ENCODE measurements at regions not wholly inside any gene's neighbourhood (a gene's known extent, or its start where the extent isn't known, plus 50 kb on each side); places are given as distances from the start of the nearest gene placed in this dataset.

DNA sequence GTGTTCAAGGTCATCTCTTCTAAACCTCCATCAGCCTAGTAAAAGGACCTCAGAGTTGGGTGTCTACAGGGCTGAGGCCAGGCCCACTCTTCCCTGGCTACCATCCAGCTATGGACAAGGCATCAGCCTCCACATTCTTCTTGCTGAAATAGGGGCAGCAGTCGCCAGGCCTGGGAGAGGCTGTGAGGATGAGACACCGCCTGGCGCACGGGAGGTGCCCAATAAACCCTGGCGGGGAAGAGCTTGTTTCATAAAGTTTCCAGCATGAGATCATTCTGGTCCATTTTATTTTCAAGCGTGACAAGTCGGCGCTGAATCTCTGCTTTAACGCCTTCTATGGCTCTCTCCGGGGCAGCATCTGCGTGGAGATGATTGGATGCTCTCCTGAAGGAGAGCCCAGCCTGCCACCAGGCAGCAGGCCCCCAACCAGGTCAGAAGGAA, 153.4 kb downstream of the OLFM1 start:
- no peak for DNase-seq

DNA sequence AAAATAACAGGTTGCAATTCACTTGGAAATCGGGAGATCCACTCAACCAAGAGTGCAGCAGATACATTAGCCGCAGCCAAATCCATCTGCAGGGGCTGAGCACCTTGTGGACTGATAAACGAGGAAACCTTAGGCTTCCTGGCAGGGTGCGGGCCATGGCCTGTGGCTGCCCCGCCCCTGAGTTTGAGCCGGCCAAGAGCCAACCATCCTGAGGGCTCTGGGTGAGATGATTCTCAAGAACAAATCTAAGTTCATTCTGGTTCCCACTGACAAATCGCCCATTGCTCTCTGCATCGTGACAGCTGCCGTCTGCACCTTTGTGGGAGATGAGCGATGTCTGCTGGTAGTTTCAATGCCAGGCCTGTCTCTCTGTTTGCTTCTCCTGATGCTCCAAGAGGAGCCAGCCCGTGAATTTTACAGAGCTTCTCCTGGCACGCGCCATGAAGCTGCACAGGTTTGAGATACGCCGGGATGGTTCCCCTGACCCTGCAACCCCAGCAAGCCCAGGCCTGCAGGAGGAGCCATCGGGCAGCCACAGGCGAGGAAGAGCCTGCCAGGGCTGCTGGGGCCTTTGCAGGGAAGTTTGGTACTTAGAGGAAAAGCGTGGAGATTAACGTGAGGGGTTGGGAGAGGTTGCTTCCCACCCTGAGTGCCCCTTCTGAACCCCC, 154.0 kb downstream of the OLFM1 start:
- DNase-seq: no peak

DNA sequence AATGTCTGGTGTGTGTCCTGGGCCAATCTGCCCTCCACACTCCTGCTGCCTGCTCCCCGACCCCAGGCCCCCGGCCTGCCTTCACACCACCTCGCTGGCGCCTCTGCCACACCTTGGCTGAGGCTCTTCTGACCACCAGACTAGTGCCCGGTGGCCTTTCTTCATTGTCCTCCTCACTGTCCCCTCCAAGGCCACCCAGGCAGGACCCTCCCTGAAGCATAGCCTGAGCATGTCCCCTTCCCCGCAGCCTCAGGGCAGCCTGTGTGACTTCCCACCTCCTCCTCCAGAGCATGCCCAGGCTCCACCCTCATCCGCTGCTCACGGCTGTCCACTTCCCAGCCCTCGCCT, 154.6 kb downstream of the OLFM1 start:
- DNase-seq: no peak

DNA sequence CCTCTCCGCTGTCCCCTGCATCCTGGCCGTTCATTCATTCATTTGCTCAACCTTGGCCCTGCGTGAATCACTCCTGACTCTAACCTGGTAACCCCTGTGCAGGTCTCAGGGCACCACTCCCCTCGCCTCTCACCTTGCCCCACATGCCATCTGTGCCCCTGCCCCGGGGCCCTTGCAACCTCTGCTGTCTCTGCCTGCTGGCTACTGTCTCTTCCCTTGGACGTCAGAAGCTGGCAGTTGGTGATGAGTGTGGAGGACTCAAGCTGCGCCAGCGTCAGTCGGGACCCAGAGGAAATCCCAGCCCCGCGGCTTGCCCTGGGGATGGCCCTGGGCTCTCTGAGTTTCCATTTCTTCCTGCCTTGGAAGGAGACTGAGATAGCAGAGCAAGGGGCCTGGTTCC, 154.9 kb downstream of the OLFM1 start:
- DNase-seq: no peak

DNA sequence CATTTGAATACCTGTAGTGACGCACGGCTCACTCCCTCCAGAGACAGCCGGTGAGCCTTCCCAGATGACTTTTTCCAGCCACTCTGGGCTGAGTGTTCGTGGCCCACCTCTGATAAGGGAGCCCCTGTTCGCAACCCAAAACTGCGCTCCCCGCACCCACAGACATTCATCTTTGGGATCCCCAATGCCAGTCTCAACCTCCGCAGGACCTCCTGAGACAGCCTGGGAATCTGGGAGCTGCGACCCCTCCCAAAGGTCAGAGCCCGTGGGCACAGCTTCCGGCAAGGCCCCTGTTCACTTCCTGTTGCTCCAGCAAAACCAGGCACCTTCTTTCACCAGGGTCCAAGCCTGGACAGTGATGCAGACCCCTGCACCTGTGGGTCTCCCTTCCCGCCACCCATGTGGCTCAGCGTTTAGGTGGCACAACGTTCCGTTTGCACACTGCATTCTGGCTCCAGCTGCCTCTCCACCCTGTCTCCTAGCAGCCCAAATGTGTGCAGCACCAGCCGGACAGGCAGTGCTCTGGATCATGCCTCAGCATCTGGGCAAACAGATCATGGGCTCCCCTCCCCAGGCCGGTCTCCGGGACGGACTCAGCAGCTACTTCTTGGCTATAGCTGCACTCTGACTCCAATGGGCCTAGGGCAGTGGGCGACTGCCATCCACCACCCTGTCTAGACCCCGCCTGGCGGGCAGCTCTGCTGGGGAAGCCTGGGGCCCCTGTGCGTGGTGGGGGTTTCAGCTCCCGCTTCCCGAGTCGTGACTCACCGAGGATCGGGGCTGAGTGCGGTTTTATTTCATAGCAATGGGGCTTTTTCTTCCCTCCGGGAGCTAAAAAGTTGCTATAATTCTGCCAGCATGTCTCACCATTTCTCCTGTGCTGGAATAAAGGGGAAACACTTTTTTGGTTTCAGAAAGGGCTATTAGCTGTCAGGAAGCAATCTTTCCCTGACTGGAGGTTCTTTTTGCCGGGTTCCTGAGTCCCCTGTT, 156.0 kb downstream of the OLFM1 start:
- DNase-seq: no peak

DNA sequence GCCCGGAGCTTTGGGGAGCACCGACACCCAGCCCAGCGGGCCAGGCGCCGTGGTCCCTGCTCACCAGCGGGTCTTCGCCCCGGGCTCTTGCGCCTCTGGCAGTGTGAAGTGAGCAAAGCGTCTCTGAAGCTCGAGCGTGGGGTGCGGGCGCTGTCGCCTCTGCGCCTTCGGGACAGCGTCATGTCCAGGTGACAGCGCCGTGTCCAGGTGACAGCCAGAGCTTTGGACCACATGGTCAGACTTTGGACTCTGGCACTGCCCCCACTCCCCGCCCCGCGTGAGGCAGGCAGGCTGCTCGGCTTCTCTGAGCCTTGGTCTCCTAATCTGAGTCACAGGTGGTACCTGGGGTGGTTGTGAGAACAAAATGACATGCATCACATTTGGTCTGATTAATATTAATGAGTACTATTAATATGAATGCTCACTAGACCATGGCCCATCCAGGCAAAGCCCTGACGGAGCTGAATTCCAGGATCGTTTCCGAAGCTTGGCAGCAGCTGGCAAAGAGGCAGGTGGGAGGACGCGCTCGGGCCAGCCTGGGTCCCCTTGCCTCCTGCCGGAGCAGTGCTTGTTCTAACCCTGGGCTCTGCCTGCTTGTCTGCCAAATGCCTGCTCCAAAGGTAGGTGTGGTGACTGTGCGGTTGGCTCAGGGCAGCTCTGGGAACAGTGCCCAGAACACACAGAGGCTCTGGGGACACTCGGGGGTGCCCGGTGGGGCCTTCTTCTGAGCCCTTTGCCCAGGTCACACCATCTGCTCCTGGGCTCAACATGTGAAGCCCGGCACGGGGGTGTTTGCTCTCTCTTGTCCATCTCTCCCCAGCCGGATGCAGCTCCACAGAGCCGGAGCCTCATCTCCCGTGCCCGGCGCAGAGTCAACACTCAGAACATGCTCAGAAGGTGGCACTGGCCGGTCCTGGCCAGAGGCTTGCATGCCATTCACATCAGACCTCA, 157.1 kb downstream of the OLFM1 start:
- no peak for DNase-seq

DNA sequence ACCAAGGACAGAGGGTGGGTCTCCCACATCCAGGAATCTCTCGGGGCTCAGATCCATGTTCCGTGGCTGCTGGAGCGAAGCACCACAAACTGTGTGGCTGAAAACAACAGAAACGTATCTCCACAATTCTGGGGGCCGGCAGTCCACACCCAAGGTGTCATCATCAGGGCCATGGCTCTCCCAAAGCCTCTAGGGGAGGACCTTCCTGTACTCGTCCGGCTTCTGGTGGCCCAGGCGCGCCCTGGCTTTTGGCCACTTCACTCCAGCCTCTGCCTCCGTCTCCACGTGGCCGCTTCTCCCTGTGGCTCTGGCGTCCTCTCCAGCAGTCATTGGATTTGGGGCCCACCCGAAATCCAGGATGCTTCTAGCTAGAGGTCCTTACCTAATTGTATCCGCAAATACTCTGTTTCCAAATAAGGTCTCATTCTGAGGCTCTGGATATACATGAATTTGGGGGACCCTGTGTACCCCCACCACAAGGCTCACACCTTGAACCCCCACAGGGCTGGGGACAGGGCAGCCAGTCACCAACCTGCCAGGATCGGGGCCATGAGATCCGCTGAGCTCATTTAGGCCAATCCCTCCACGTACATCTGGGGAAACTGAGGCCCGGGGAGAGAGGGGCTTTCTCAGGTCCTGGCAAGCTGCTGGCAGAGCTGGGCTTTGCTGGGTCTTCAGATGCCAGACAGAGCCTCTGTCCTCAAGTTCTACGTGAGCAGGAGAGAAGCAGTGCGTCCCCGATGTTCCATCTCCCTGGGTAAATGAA, 158.2 kb downstream of the OLFM1 start:
- DNase-seq: no peak

DNA sequence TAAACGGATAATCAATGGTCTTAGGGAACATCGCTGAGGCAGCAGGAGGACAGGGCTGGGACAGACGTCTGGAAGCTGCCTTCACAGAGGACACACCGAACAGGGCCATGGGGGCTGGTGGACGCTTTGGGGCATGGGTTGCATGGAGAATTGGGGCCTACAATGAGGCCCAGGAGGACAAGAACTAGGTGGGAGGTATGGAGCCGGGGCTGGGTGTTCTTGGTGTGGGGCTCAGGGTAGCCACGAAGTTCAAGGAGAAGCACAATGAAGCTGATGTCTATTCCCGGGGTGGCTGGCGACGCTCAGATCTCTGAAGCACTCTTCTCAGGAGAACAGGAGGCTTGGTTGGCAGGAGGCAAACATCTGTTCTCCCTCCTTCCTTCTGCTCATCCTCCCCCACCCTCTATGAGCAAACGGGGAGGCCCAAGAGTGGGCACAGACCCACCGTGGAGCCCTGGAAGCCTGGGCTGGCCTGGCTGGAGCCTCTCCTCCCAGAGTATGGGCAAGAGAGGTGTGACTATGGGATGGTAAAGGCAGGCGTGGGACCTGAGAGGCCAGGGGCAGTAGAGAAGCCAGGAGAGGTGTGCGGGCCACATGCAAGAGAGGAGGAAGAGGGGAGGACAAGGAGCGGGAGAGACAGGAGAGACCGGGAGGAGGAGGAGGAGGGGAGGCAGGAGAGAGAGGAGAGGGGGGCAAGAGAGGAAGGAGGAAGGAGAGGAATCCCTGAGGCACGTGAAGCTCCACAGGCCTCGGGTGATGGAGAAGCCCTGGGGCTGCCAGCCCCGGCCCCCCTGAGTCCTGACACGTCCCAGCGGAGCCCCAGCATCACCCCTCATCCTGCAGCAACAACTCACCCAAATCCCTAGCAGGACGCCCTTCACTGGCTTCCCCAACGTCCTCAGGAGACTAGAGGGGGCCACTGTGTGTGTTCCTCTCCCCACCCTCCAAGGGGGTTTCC, 159.1 kb downstream of the OLFM1 start:
- DNase-seq: no peak

DNA sequence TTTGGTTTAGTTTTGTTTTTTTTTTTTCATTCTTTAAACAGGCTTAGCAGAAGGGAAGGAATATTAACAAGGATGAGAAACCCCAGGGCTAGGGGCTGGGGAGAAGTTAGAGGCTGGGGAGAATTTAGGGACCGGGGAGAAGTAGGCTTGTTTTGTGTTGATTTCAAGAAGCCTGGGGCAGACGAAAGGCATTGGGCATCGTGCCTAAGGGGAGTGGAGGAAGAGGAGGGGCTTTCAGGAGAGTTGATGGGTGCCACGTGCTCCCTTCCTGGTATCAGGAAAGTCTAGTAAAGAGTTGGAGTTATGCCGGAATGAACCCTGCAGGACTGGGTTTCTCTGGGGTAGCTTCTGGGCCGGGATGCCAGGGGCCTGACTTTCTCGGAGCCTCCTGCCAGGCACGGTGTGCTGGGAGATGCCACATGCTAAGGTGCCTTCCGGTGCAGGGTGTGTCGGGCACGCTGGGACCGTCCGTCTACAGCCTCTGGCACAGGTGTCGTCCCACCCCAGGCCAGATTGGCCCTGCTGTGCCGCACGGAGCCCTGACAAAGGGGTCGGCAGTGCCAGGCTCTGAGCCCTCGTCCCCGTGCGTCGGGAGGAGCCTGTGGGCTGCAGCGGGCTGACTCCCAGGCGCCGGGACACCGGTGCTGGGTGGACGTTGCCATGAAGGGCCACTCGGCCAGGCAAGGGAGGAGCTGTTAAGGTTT, 159.9 kb downstream of the OLFM1 start:
- no peak for DNase-seq

DNA sequence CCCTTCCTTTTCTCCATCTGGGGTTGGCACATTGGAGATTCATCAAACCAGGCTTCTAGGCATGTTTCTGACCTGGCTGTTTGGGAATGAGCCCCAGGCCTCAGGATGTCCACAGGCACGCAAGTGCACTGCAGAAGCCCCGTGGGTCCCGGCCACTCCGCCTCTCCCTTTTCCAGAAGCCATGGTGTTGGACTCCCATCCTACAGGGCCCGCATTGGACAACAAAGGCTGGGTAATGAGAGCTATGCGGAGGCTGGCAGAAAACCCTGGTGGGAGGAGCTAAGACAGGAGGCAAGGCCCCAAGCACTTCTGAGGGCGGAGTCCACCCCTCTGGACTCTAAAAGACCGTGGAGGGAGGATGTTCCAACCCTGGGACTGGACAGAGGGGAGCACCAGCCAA, 160.6 kb downstream of the OLFM1 start:
- DNase-seq: no peak

DNA sequence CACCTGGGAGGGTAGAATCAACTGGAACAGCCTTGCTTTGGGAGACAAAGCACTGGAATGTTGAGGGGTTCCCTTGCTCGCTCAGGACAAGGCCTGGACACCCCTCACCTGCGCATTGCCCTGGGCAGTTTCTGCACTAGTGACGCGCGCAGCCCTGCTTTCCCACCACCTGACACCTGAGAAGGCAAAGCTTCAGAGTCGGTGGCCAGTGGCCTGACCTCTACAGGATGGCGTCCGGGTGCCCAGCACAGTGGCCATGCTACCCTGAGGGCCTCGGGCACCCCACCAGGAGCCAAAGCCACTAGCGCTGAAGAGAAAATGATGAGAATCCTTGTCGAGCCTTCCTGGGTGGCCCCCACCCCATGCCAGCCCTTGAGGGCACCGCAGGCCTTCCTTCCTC, 161.3 kb downstream of the OLFM1 start:
- no peak for DNase-seq

DNA sequence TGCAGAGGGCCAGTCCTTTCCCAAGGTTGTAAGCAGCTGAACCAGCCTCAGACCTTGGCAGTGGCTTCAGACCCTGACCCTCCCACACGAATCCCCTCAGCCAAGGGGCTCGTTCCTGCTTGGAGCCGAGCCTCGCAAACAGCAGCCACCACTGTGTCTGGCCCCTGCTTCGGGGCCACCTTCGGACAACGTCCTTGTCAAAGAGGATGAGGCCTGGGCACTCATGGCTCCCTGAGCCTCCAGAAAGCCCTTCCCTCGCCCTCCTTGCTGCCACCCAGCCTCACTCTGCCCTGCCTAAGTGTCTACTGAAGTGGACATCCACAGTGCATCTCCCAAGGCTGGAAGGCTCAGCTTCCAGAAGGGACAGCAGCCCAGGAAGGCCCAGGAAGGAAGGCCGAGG, 161.7 kb downstream of the OLFM1 start:
- no peak for DNase-seq

DNA sequence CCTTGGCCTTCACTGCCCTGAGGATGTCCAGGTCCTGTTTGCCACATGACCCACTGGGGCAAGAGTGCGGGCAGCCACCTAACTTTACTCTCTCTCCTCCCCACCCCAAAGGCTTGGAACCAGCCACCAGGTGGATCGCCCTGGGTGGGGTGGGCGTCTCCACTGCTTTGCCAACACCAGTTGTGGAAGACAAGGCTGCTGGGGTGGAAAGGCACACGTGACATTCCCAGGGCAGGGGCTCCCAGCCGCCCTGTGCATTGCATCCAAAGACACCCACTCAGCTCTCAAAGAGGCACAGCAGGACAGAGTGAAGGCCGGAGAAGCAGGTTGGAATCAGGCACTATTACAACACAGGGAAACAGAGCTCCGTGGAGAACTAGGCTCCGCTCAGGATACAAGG, 162.2 kb downstream of the OLFM1 start:
- no peak for DNase-seq

DNA sequence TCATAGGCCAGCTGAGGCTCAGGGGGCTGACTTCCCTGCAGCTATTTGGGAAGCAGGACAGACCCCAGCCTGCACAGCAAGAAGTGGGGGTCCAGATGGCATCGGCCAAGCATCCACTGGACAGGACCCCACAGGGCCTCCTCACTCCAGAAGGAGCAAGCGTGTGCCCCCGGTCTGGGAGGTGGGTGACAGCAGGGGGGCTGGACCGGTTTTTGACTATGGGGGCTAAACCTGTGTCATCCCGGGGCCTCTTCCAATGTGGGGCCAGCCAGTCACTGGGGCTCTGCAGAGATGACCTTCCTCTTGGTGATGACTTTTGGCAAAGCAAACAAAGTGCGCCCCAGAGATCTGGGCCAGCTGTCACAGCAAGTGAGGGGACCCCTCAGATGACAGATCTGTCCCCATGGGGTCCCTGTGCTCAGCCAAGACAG, 163.9 kb downstream of the OLFM1 start:
- no peak for DNase-seq

DNA sequence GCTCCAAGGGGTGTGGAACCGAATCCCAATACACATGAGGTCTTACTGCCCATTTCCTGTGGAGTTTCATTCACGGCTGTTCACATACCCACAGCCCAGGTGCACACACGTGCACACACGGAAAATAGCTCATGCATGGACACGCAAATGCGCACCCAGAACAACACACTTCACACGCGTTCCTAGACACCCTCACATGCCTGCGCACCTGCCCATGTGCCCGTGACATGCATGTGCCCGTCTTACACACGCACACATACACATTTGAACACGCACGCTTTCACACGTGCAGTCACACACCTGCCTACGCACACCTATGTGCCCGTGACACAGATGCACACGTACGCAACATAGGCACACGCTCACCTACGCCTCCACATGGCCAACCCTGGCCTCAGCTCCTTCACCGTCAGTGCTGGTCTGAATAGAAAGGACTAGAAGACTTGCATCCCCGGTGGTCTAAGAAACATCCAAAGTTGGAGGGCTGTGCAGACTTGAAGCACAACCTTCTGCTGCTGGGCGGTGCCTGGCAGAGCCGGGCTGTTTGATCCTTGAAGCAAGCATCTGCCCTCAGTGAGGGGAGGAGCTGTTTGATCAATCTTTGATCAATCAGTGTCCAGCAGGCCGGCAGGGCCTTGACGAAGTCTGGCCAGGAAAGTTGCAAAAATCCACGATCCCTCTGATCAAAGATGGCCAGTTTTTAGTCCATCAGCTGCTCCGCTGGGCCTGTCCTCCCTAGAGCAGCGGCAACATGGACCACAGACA, 164.7 kb downstream of the OLFM1 start:
- DNase-seq: no peak

DNA sequence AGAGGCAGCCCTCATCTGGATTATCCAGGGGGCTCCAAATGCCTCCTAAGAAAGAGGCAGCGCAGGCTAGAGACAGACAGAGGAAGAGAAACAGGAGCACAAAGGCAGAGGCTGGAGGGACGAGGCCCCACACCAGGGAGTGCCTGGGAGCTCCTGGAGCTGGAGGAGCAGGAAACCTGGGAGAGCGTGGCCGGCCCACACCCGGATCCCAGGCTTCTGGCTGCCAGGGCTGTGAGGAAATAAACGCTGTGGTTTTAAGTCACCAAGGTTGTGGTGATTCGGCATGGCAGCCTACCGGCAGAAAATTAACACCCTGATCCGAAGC, 165.5 kb downstream of the OLFM1 start:
- DNase-seq: no peak

DNA sequence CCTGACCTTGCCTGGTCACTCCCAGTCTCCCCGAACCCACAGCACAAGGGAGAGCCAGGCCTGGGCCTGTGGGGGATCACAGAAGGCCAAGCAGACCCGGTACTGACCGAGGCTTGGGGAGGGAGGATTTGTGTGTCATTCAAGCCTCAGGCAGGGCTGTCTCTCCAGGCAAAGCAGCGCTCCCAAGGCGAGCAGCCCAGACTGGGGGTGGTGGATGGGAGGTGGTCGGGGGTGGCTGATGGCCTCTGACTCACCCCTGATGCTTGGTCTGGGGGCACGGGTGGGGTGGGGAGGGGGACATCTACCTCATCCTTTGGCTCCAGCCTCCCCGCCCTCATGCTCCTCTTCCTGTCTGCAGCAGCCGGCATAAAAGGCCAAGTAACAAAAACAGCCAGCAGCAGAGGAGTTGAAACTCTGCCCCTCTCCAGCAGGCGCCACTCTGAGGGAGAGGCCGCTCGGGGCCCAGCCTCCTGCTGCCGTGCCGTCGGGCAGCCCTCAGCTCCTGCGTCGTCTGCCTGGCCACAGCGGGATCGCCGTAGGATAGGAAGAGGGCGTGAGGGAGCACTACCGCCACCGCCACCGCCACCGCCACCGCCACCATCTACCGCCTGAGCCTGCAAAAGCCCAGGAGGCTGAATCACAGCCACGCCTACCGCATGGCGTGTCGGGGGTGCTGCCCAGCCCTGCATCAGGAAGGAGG, 166.0 kb downstream of the OLFM1 start:
- DNase-seq: no peak

DNA sequence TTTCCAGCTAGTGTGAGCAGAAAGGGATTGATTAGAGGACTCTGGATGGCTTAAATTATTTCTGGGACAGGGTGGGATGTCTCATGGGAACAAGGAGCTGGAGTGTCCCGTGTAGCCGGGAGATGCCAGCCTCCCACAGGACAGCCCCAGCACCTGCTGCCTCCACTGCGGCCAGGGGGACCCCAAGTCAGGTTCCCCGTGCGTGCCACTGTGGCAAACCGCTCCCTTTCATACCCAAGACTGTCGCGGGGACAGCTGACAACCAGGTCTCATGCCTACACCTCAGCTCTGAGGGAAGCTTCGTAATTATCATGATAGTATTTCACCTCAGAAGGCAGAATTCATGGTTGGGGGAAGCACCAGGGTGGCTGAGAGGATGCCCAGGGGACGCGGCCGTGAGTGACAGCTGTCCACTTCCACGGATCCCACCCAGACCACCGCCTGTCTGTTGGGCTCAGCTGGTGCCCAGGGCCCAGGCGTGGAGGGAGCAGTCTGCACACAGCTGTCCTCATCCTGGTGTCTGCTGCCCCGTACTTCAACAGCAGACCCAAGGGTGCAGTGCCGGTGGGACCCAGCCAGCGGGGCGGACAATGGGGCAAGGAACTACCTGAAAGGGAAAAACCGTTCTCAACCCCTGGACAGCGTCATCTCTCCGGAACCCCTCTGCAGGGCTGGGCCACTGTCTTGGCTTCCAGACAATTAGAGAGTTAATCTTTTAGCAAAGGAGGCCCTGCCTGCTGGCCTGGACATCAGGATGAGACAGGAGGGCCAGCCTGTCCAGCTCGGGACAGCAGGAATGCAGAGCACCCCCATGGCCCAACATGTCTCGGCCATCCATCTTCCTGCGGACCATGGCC, 166.9 kb downstream of the OLFM1 start:
- DNase-seq: no peak
